K562 (cell line): ENCODE measurements at regions not wholly inside any gene's neighbourhood (a gene's known extent, or its start where the extent isn't known, plus 50 kb on each side); places are given as distances from the start of the nearest gene placed in this dataset.

Experiments
- ATAC-seq: fragments of 200-7000 bp; cut with Tn5 transposase; 3 replicates; pipeline ENCODE4 v1.9.1; 2020; ENCODE audit warnings: moderate library complexity
- BruUV-seq: library from RNA; stranded (reverse); fragments of 400-500 nt; replicated peaks from 2 replicates; lab custom pipeline; 2021; lab: Mats Ljungman, UMichigan
- CTCF ChIA-PET: fragments of 300-600 bp; formaldehyde crosslinking; extraction: SDS; loops from one replicate; lab custom pipeline; 2021; ENCODE audit warnings: low intra/inter-chr PET ratio; lab: Yijun Ruan, JAX
- POLR2A ChIA-PET: fragments of 300-600, 350-650 bp; sonication (Branson Sonifier 250); formaldehyde crosslinking; extraction: SDS; loops from one replicate; lab custom pipeline; 2021; ENCODE audit warnings: antibody characterized with exemption, inconsistent platforms; lab: Yijun Ruan, JAX
- DNase-seq, 4 experiments: peaks; one replicate each; pipeline versions ENCODE4 v3.0.0 to v3.0.0-alpha.2; 2011 to 2018; ENCODE audit warnings: low spot score in 3 of 4, mixed read lengths in 3 of 4; ENCODE audit errors: extremely low read depth in 1 of 4
- FAIRE-seq: peaks from 2 replicates; lab custom pipeline; 2011; peaks lifted over from hg19 to GRCh38; lab: Jason Lieb, UNC
- H2AFZ ChIP-seq: 2 replicates; pipeline ENCODE4 v1.6.0; 2011; ENCODE audit warnings: low read depth, low read length, control low read depth, inconsistent platforms
- H3K27ac ChIP-seq: fragments of 200-600 bp; 3 replicates; pipeline ENCODE4 v1.8.0; 2011; ENCODE audit warnings: low read depth, mild to moderate bottlenecking, control low read depth, inconsistent platforms, low read length, moderate library complexity, mixed read lengths; ENCODE audit errors: extremely low read depth
- H3K27me3 ChIP-seq, 2 experiments: fragments of 300-600 bp in 1 of 2; 2 replicates in 1 of 2; 3 replicates in 1 of 2; pipeline versions ENCODE4 v1.6.0 to v1.8.0; 2011; ENCODE audit warnings: inconsistent platforms in 2 of 2, low read length in 2 of 2, mild to moderate bottlenecking in 1 of 2, mixed read lengths in 1 of 2, moderate library complexity in 1 of 2; ENCODE audit not compliant: control insufficient read depth in 2 of 2, insufficient read depth in 2 of 2
- H3K36me3 ChIP-seq: fragments of 300-600 bp; 3 replicates; pipeline ENCODE4 v1.8.0; 2011; ENCODE audit warnings: mild to moderate bottlenecking, low read length, inconsistent platforms; ENCODE audit not compliant: control insufficient read depth, insufficient read depth
- H3K4me1 ChIP-seq, 2 experiments: fragments of 200-600 bp in 1 of 2; replicated peaks in 1 of 2; 2 replicates in 1 of 2; 3 replicates in 1 of 2; pipeline versions ENCODE4 v1.5.1 to v1.8.0; 2011; ENCODE audit warnings: inconsistent platforms in 2 of 2, low read length in 2 of 2, mild to moderate bottlenecking in 1 of 2, mixed read lengths in 1 of 2, moderate library complexity in 1 of 2; ENCODE audit not compliant: control insufficient read depth in 2 of 2, insufficient read depth in 2 of 2
- H3K4me2 ChIP-seq: 2 replicates; pipeline ENCODE4 v1.6.1; 2011; ENCODE audit warnings: low read length, control low read depth, inconsistent platforms, mixed read lengths; ENCODE audit not compliant: insufficient read depth
- H3K4me3 ChIP-seq: fragments of 200-600 bp; sonication (generic), shearing (Covaris generic); 2 replicates; pipeline ENCODE4 v1.5.1; 2016; ENCODE audit warnings: control low read depth, inconsistent platforms
- H3K79me2 ChIP-seq: fragments of 200-600 bp; 3 replicates; pipeline ENCODE4 v1.8.0; 2011; ENCODE audit warnings: low read length, inconsistent platforms; ENCODE audit not compliant: control insufficient read depth, insufficient read depth
- H3K9ac ChIP-seq, 2 experiments: 2 replicates each; pipeline versions ENCODE4 v1.6.0 to v1.6.1; 2011; ENCODE audit warnings: low read depth in 2 of 2, low read length in 2 of 2, control low read depth in 1 of 2, inconsistent platforms in 1 of 2, mild to moderate bottlenecking in 1 of 2, mixed read lengths in 1 of 2; ENCODE audit not compliant: insufficient read depth in 1 of 2
- H3K9me1 ChIP-seq: one replicate; pipeline ENCODE4 v1.6.0; 2011; ENCODE audit warnings: inconsistent platforms, mild to moderate bottlenecking, low read length, moderate library complexity; ENCODE audit not compliant: control insufficient read depth, insufficient read depth
- H3K9me3 ChIP-seq: replicated peaks from 2 replicates; pipeline ENCODE4 v1.5.1; 2011; ENCODE audit warnings: low read depth, low read length, inconsistent platforms; ENCODE audit not compliant: control insufficient read depth, insufficient read depth
- H4K20me1 ChIP-seq: replicated peaks from 2 replicates; pipeline ENCODE4 v1.6.1; 2011; ENCODE audit warnings: low read length, inconsistent platforms, mixed read lengths; ENCODE audit not compliant: control insufficient read depth, insufficient read depth
- EP400 ChIP-seq: fragments of 450-650 bp; IDR thresholded peaks from 2 replicates; pipeline ENCODE4 v1.6.1; 2017; ENCODE audit warnings: antibody characterized with exemption, mild to moderate bottlenecking, moderate library complexity
- JUNB ChIP-seq: fragments of 450-650 bp; formaldehyde crosslinking; conservative IDR thresholded peaks from 2 replicates; pipeline ENCODE4 v1.4.0; 2020; ENCODE audit warnings: mild to moderate bottlenecking
- KHSRP ChIP-seq: fragments of 450-650 bp; IDR thresholded peaks from 2 replicates; pipeline ENCODE4 v1.6.1; 2017
- KLF10 ChIP-seq: fragments of 250-450 bp; sonication (Bioruptor Pico); IDR thresholded peaks from 2 replicates; pipeline ENCODE4 v1.6.1; 2021; ENCODE audit warnings: matching md5 sums
- POLR2B ChIP-seq: fragments of 450-650 bp; IDR thresholded peaks from 2 replicates; pipeline ENCODE4 v1.6.1; 2018; ENCODE audit warnings: low read depth; ENCODE audit not compliant: partially characterized antibody
- SMARCA5 ChIP-seq: fragments of 450-650 bp; IDR thresholded peaks from 2 replicates; pipeline ENCODE4 v1.6.1; 2016
- XRCC3 ChIP-seq: fragments of 450-650 bp; IDR thresholded peaks from 2 replicates; pipeline ENCODE4 v1.6.1; 2017; ENCODE audit warnings: mild to moderate bottlenecking, moderate library complexity
- ZNF143 ChIP-seq: sonication (generic); formaldehyde crosslinking; IDR thresholded peaks from 2 replicates; pipeline ENCODE4 v1.9.0; 2022; ENCODE audit warnings: mild to moderate bottlenecking, missing genetic modification reagents
- ZNF184 ChIP-seq: sonication (generic); formaldehyde crosslinking; IDR thresholded peaks from 2 replicates; pipeline ENCODE4 v1.5.0; 2020; ENCODE audit warnings: missing genetic modification reagents
- ZNF778 ChIP-seq: fragments of 450-650 bp; formaldehyde crosslinking; IDR thresholded peaks from 2 replicates; pipeline ENCODE4 v1.4.0; 2020; ENCODE audit warnings: mild to moderate bottlenecking, moderate library complexity
- WGBS: fragments of 100-300 bp; shearing (Covaris generic); methylation state at CpG from one replicate; pipeline ENCODE4 v1.1.6; 2016; ENCODE audit warnings: low coverage, mixed read lengths; ENCODE audit not compliant: insufficient coverage; ENCODE audit errors: missing lambda C conversion rate; 5-methylcytosine and 5-hydroxymethylcytosine counted together
- in situ Hi-C: fragments of 300-500 bp; cut with MboI; formaldehyde crosslinking; loops from 4 replicates; pipeline ENCODE4 v1.15.0; 2018; ENCODE audit warnings: inconsistent platforms, mixed read lengths
- intact Hi-C: fragments of 100-400 bp; cut with micrococcal nuclease; formaldehyde crosslinking; loops from 2 replicates; pipeline ENCODE4 v1.14.2; 2022
- TF ChIP-seq, protein P1 (sequence below): fragments of 200-800 bp; sonication (Bioruptor generic); IDR thresholded peaks from 2 replicates; pipeline ENCODE4 v1.6.1; 2017; ENCODE audit warnings: missing genetic modification characterization, missing compliant biosample characterization
- TF ChIP-seq, protein P2 (sequence below): conservative IDR thresholded peaks from 2 replicates; pipeline ENCODE4 v1.6.1; 2011; ENCODE audit warnings: low read depth, mild to moderate bottlenecking, low read length; ENCODE audit not compliant: control insufficient read depth

DNA sequence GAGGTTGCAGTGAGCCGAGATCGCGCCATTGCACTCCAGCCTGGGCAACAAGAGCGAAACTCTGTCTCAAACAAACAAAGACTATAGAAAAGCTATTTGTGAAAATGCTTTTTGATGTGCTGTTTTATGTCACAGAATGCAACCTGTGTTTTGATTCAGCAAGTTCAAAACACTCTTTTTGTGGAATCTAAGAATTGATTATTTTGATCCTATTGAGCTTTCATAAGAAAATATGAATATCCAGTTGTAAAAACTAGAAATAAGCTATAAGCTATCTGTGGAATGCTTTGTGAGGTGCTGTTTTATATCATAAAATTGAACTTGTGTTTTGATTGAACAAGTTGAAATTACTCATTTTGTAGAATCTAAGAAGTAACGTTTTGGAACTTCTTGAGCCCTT is 110.7 kb upstream of the VPREB1 start (continued):
- TF ChIP-seq, protein P1, sequence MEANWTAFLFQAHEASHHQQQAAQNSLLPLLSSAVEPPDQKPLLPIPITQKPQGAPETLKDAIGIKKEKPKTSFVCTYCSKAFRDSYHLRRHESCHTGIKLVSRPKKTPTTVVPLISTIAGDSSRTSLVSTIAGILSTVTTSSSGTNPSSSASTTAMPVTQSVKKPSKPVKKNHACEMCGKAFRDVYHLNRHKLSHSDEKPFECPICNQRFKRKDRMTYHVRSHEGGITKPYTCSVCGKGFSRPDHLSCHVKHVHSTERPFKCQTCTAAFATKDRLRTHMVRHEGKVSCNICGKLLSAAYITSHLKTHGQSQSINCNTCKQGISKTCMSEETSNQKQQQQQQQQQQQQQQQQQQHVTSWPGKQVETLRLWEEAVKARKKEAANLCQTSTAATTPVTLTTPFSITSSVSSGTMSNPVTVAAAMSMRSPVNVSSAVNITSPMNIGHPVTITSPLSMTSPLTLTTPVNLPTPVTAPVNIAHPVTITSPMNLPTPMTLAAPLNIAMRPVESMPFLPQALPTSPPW (CRISPR knock-in tag), result no peak
- TF ChIP-seq, protein P2, sequence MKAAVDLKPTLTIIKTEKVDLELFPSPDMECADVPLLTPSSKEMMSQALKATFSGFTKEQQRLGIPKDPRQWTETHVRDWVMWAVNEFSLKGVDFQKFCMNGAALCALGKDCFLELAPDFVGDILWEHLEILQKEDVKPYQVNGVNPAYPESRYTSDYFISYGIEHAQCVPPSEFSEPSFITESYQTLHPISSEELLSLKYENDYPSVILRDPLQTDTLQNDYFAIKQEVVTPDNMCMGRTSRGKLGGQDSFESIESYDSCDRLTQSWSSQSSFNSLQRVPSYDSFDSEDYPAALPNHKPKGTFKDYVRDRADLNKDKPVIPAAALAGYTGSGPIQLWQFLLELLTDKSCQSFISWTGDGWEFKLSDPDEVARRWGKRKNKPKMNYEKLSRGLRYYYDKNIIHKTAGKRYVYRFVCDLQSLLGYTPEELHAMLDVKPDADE, result no peak
- no peak for TF ChIP-seq SMARCA5
- TF ChIP-seq KHSRP, result no peak
- 0 out of 2 replicates have a peak, but pooled peaks have one; percentile 58 for TF ChIP-seq KLF10 (CRISPR knock-in tag)
- no peak for TF ChIP-seq JUNB
- no peak for TF ChIP-seq POLR2B
- TF ChIP-seq EP400, result no peak

- no peak overlapping the region for H3K4me2 ChIP-seq
These were observed 113.5 kb upstream of the VPREB1 start for GRCh38 chr22:22130953-22131608.

More at GRCh38 chr22:22130953-22131608, 113.5 kb upstream of the VPREB1 start:
- CTCF ChIA-PET, result no interaction called here
- POLR2A ChIA-PET, result interaction anchor here (0.6 to 8.6 kb wide), 13 partner anchors 9 to 1136 kb away, joined by 3 to 81 read pairs (median 4); partner anchors contain the start of gene TOP3B
- TF ChIP-seq XRCC3 (0 out of 2 replicates have a peak, but pooled peaks have one; percentile 2), ZNF184 (no peak), ZNF778 (CRISPR knock-in tag) (no peak), ZNF143 (no peak)
- FAIRE-seq (no peak), ATAC-seq (peak; percentile 27; the same call in 2 of the 3 replicates), DNase-seq (no peak)
- Histone ChIP-seq H3K4me1 (peaks cover 0 to 2% of the 10 kb centered on the region in 2 experiments; a peak in 2 of 5 replicates), H4K20me1 (no peaks in the 10 kb centered on the region), H2AFZ (no peak overlapping the region), H3K9me1 (no peaks in the 10 kb centered on the region), H3K27ac (no peak overlapping the region), H3K9me3 (no peaks in the 10 kb centered on the region), H3K4me3 (no peak overlapping the region), H3K36me3 (no peaks in the 10 kb centered on the region), H3K79me2 (no peaks in the 10 kb centered on the region), H3K9ac (no peak overlapping the region), H3K27me3 (peaks cover 14 to 53% of the 10 kb centered on the region in 2 experiments)
- 0% methylated on average over 3 of the region's 3 CpGs for WGBS
- in situ Hi-C loops, result no loop called here
- intact Hi-C loops, result no loop called here
- BruUV-seq, result no TSS peak
